Endometrium (tissue), 2 donors: ENCODE measurements at regions not wholly inside any gene's neighbourhood (a gene's known extent, or its start where the extent isn't known, plus 50 kb on each side); places are given as distances from the start of the nearest gene placed in this dataset.

ENCODE experiments used
- FAIRE-seq: peaks from 2 replicates; lab custom pipeline; 2012; peaks lifted over from hg19 to GRCh38; lab: Jason Lieb, UNC
- donor health status: control.
- donor health status: control.

DNA sequence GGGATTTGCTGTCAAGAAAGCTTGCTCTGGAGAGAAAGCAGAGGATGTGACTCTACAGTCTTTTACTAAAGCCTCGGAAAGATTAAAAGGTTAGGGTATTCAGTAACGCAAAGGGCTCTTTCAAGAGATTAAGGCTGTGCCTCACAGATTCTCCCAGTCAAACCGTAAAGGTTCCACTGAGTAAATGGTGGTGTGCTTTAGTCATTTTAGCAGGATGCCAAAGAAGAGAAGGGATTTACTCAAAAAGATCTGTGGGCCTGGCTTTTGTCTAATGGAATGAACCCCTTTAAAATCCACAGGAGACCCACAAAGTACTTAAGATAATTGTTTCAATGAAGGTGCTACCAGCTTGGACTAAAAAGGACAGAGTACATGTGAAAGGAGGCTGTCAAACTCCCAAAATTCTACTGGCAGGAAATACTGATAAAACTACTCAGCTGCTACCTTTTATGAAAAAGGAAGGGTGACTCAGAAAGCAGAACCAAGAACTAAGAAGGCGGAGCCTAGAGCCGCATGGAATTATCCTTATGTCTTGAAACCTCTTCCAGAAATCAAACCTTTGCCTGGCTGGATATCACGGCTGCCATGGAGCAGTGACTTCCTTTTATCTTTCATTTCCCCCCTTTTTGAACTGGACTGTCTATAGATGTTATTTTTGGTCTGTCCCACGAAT, 670.2 kb upstream of the ZEB2 start:
- no peak for FAIRE-seq

DNA sequence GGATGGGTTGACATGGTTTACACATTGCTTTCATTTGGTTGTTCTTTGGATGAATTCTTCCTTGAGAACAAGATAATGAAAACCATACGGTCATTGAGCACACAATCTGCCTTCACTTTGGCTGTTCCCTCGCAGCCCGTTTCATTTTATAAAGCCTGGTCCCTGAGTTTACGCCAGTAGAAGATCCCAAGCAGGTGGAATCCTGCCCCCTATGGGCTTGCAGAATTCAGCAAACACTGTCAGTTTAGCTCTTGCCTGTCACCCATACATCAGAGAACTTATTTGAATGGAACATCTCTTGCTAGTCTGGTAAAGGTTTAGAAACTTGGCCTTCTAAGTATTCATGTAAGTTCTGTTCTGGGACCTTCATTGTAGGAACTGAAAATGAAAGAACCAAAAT, 666.4 kb upstream of the ZEB2 start:
- no peak for FAIRE-seq

DNA sequence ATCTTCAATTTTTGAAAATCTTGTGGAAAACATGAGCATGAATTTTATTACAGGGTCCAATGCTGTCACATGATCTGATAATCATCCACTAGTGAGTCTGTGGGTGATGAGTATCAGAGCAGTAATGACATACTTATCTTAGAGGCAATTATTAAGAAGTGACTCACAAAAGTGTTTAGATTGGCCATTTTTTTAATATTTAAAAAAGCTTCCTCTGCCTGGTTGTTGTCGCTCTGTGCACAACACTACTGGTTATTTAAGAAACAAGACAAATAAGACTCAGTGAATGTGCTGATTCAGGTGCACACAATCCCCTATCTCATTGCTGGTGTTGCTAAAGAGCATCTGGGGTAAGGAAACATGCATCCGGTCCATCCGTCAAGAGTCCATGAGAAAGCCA, 665.8 kb upstream of the ZEB2 start:
- FAIRE-seq: no peak

- FAIRE-seq: peak; percentile 97
These were observed 665.1 kb upstream of the ZEB2 start for GRCh38 chr2:145184741-145185651.

DNA sequence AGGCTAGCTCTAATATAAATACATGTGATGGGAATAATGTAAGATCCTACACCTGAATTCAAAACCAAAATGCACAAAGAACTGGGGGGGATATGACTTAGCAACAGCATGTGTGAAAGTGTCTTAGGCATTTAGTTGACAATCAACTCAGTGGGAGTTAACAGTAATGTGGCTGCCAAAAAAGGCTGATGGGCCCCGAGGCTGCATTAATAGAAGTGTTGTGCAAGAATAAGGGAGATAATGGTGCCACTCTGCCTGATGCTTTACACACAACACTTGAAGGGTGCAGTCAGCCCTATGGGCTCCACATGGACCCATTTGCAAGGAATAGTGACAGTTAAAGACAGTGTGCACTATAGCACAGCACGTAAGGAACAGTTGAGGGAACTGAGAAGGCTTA, 649.4 kb upstream of the ZEB2 start:
- no peak for FAIRE-seq

GRCh38 chr2:145168091-145168490, 648.2 kb upstream of the ZEB2 start:
- no peak for FAIRE-seq

DNA sequence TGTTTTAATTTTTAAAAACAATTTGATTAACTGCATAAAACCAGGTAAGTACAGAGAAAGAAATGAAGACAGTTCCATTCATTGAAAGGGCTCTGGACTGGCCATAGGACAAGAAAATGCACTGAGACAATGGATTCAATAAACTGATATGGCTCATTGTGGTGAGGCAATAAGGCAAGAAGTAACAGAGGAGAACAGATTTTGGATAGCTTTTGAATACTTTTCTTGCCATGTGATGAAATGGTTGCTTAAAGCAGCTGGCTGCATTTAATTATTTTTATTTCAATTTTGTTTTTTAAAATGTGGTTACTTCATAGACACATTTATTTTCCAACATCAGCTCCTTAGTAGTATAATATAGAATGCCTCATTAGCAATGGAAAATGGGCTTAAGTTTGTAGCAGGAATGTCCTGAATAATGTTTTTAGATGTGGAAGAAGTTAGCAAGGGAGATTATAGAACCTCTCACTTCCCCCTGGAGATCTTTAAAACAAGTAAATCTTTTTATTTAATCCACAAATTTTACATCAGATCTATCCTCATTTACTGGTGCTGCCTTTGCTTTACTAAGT, 646.9 kb upstream of the ZEB2 start:
- FAIRE-seq: no peak

DNA sequence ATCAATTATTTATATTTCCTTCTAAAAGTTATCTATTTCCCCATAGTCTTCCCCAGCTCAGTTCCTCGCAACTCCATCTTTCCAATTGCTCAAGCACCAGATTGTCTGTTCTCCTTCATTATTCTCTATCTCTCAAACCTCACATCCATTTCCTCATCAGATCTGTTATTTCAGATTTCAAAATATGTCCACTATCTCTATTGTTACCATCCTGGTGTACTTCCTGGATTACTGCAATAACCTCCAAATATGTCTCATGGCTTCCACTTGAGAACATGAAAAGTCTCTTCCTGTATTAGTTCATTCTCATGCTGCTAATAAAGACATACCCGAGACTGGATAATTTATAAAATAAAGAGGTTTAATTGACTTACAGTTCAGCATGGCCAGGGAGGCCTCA, 641.7 kb upstream of the ZEB2 start:
- FAIRE-seq: no peak

DNA sequence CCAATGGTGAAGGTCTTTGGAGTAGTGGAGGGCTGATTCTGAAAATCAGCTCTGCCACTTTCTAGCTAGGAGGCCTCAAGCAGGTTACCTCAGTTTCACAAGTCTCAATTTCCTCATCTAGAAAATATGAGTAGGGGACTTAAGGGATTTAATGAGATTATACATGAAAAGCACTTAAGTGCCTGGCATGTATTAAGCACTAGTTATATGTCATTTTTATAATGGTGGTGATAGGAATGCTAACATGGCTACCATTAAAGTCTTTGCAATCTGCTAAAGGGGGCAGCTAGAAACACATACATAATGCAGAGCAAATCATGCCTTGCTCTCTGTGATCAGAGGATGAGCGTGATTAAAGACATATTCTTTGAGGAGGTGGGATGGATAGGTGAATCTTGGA, 640.9 kb upstream of the ZEB2 start:
- FAIRE-seq: no peak

DNA sequence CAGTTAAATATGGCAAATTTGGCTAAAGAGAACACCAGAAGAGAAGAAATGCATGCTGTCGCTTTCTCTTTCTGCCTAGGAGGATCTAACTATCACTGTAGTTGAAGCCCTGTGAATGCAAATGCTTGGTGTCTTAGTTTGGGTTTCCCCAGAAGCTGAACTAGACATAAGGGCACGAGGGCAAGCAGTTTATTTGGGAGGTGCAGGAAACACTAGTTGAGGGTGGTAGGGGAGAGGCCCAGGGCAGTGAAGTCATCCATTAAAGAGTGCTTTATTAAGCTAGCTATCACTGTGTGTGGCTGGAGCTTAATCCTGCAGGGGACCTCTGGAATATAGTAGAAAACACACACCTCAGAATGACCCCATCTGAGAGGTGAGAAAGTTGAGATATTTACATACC, 639.8 kb upstream of the ZEB2 start:
- FAIRE-seq: no peak

GRCh38 chr2:145157741-145158591, 638.0 kb upstream of the ZEB2 start:
- peak; percentile 100 for FAIRE-seq

DNA sequence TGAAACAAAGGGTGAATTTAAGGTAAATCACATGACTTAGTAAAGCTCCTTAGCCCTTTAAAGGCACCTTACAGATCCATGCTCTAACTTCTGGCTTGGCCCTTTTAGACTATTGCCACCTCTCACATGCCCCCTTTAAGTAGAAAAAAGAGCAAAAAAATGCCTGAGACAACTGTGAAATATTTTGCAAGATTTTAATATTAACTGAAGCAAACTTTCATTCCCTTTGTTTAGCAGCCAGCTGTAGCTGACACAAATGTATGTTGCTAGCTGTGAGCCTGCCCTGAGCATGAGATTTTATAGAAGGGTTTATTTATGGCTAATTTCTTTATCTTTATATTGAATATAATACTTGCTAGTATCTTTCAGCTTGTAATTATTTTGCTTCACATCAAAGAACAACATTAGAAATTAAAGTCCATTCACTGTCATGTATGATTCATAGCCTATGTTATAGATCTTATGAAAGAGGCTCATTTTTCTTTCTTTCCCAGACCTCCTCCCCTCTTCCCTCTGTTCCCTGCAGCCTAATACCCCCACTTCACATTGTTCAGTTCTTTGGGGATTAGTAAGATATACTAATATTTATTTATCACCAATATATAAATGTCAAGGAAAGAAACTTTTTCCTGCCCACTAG, 637.2 kb upstream of the ZEB2 start:
- no peak for FAIRE-seq

DNA sequence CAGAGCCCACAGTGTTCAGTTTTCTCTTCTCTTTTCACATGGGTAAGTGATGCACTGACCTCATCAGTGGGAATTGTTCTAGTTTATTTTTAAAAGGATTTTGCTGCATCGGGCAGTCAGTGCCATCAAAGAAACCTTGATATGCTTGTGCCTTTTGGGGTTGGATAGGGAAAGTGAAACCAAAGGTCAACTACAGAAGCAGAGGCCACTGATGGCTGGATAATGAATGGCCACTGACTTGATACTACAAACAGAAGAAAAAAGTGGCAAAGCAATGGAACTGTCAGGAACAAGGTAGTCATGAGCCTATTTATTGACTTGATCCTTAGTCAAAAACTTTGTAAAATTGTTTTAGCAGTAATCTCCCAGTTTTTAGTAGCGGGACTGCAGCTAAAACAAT, 636.3 kb upstream of the ZEB2 start:
- FAIRE-seq: no peak

DNA sequence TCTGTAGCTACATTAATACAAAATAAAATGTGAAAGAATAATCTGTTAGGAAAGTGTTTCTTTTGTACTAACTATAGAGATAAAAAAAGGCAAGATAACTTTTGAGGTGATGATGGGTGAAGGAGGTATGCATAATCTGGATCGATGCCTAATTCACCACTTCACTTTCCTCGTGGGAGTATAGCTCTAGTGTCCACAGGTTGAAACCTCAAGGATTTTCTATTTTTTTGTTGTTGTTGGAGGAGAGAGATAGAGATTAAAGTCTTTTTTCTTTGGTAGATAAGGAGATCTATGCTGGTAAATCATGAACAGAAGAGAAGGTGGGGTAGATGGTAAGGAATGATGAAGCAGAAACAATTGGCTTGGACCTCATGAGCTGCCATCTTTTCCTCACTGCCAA, 635.3 kb upstream of the ZEB2 start:
- FAIRE-seq: no peak

DNA sequence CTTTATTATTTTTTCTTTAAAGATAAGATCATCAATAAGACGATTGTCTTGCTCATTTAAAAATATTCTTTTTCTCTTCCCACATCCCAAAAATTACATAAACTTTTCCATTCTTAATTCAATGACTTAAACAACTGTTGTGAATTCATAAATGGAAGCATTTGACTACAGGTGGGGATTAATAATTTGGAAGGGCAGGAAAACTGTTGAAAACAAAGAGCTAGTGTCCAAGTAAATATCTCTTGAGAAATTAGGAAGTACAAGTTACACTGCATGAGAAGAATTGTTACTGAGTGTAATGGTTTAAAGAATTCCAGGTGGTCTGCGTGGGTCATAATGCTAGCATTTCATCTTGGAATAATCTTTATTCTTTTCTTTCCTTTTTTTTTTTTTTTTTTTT, 634.8 kb upstream of the ZEB2 start:
- no peak for FAIRE-seq

GRCh38 chr2:145146691-145147090, 626.8 kb upstream of the ZEB2 start:
- no peak for FAIRE-seq

DNA sequence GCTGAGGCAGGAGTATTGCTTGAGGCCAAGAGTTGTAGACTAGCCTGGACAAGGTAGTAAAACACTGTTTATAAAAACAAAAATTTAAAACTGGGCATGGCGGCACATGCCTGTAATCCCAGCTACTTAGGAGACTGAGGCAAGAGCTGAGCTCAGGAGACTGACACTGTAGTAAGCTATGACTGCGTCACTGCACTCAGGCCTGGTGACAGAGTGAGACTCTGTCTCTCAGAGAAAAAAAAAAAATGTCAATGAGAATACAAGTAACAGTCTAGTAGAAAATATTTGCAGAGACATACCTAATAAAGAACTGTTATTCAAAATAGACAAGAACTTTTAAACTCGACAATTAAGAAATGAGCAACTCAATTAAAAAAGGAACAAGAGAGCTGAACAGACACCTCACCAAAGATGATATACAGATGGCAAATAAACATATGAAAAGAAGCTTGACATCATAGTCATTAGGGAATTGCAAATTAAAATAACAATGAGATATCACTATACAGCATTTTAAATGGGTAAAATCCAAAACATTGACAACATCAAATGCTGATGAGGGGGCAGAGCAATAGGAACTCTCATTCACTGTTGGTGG, 624.3 kb upstream of the ZEB2 start:
- FAIRE-seq: no peak

DNA sequence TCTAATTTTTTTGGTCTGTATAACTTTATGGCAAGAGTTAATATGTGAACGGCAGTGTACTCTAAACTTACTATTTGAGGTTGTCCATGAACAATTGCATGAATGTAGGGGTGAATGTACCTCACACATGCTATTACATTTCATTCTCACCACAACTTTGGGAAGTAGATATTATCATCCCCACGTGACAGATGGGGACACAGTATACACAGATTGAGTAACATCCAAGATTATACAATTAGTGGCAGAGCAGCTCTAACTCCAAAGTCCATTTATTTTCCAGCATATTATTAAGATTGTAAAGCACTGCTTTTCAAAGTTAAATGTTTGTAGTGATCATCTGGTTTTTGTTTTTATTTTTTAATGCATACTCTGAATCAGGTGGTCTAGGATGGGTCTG, 622.1 kb upstream of the ZEB2 start:
- FAIRE-seq: no peak

DNA sequence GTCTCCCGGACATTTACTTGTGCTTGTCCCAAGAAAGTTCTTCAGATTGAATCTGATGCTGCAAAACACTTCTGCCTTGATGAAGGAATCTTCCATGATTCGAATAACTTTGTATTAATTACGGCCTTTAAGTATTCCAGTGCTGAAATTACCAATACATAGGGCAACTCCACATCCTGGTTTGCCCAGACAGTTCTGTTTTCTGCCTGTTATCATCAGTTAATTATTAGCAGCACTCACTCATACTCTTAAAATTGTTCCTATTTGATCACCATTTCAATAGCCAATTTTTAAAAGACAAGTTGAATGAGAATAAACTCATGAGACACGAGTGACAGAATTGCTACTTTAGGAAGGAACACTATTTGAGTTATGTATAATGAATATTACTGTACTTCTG, 620.7 kb upstream of the ZEB2 start:
- FAIRE-seq: no peak

GRCh38 chr2:145138626-145139025, 618.7 kb upstream of the ZEB2 start:
- no peak for FAIRE-seq

DNA sequence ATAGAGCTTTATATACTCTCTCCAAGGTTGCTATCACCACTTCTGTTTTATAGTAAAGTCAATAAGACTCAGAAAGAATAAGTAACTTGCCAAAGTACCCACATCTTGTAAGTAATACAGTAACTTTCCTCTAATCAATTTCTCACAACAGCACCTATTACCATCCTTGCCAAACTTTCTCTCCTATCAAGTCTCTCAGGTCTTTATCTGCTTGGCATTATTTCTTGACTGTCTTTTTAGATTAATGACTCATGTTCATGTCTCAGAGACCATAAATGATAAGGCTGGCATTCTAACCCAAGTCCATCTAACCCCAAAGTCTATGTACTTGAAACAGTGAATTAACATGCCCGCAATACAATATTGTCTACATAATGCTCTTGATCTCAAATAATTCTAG, 618.0 kb upstream of the ZEB2 start:
- FAIRE-seq: no peak

DNA sequence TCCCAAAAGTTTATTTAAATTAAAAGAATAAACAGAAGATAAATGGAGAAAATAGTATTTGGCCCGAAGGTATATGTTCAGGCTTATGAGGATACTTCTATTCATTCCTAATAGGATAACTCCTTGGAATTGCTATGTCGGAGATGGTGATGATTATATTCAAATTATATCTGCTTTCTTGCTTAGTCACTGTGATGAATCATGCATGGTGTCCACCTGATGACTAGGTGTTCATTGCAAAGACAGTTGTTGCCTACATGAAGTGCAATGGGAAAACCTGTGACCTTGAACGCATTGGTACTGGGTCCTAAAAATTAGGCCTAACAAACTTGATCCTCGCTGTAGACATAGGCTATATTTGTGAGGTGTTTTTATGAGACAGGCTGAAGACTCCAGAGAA, 617.3 kb upstream of the ZEB2 start:
- FAIRE-seq: no peak
